ENCODE measurements at regions not wholly inside any gene's neighbourhood (a gene's known extent, or its start where the extent isn't known, plus 50 kb on each side); places are given as distances from the start of the nearest gene placed in this dataset.

DNA sequence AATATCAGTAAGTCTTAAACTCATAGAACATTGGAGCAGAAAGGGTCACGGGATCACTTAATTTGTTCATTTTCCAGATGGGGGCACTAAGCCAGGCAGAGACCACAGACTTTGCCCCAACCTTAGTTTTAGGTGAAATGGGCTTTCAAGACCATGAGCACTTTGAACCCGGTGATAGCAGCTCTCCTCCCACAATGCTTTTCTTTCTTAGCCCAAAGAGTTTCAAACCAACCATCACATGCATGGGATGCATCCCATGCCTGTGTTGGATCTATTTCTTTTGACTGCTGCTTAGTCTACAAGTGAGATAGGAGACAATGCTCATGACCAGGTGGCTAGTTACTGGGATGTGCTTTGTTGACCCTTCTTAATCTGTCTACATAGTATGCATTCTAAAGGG is 240.6 kb downstream of the NUF2 start:
- no peaks in the 10 kb centered on the region for H3K27me3 ChIP-seq (replicated peaks)
- H3K36me3 ChIP-seq (replicated peaks) = no peaks in the 10 kb centered on the region
- no peak overlapping the region for H3K4me3 ChIP-seq (ENCODE audit: low read depth, low read length)
- no peak overlapping the region for H3K27ac ChIP-seq
- DNase-seq = no peak
- in situ Hi-C loops (cut with HindIII; ENCODE audit: low pct_ligation_motif_present, low sequenced_read_pairs) = no loop called here
- TF ChIP-seq, protein P1, sequence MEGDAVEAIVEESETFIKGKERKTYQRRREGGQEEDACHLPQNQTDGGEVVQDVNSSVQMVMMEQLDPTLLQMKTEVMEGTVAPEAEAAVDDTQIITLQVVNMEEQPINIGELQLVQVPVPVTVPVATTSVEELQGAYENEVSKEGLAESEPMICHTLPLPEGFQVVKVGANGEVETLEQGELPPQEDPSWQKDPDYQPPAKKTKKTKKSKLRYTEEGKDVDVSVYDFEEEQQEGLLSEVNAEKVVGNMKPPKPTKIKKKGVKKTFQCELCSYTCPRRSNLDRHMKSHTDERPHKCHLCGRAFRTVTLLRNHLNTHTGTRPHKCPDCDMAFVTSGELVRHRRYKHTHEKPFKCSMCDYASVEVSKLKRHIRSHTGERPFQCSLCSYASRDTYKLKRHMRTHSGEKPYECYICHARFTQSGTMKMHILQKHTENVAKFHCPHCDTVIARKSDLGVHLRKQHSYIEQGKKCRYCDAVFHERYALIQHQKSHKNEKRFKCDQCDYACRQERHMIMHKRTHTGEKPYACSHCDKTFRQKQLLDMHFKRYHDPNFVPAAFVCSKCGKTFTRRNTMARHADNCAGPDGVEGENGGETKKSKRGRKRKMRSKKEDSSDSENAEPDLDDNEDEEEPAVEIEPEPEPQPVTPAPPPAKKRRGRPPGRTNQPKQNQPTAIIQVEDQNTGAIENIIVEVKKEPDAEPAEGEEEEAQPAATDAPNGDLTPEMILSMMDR (IDR thresholded peaks at IDR 0.05; ENCODE audit: low read depth, low read length, missing control alignments) = no peak

DNA sequence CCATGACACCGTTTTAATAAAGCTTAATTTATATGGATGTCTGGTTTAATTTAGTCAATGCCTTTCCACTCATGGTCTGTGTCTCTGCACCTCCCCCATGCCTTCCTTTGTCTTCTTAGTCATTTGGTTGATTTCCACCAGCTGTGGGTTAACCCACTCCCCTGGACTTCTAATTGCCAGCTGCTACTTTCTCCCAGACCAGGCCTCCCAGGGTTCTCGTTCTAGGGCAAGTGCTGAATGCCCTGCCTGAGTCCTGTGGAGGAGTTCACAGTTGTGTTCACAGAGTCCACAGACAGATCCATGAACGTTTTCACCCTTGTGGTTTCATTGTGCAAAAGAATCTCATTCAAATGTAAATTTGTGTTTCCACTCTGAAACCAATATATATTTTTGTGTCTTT is 243.4 kb downstream of the NUF2 start:
- no peaks in the 10 kb centered on the region for H3K36me3 ChIP-seq (replicated peaks)
- DNase-seq = no peak
- H3K4me3 ChIP-seq (ENCODE audit: low read depth, low read length) = no peak overlapping the region
- no peak overlapping the region for H3K27ac ChIP-seq
- in situ Hi-C loops (cut with HindIII; ENCODE audit: low pct_ligation_motif_present, low sequenced_read_pairs) = no loop called here
- no peaks in the 10 kb centered on the region for H3K27me3 ChIP-seq (replicated peaks)
- TF ChIP-seq, protein P1 (IDR thresholded peaks at IDR 0.05; ENCODE audit: low read depth, low read length, missing control alignments) = no peak

DNA sequence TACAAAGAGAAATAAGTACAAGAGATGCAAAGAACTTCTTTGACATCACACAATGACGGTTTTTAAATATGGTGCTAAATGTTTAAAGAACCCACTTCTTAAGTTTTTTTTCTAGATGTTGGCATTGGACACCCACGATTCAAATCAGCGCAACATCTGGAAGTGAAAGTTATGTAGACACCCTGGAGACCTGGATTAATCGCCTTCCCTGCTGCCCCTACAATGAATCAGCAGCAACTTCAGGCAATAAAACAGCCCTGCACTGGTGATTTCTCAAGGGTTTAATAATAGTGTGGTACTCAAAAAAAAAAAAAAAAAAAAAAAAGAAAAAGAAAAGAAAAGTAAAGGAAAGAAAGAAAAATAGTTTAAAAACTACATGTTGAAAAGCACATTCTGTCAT is 248.3 kb downstream of the NUF2 start:
- Histone ChIP-seq H3K4me3 (ENCODE audit: low read depth, low read length) (no peak overlapping the region), H3K36me3 (replicated peaks) (no peaks in the 10 kb centered on the region), H3K27ac (no peak overlapping the region), H3K27me3 (replicated peaks) (no peaks in the 10 kb centered on the region)
- no peak for DNase-seq
- TF ChIP-seq, protein P1 (IDR thresholded peaks at IDR 0.05; ENCODE audit: low read depth, low read length, missing control alignments) = no peak
- in situ Hi-C loops (cut with HindIII; ENCODE audit: low pct_ligation_motif_present, low sequenced_read_pairs) = no loop called here

DNA sequence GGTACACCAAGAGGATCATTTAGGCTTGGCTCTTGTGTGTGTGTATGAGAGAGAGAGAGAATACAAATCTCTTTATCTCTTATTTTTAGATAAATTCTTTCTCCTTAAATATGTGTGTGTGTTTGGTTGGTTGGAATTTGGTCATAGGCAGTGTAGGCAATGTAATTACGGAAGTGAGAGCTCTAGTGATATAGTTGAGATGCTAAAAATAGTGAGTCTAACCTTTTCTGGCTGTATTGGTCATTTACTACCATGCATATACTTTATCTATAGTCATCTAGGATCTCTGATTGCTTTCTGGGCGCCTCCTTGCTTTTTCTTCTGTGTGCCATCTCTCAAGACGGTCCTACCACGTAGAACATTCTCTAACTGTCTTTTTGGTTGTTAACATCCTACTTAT is 250.2 kb downstream of the NUF2 start:
- no peak overlapping the region for H3K4me3 ChIP-seq (ENCODE audit: low read depth, low read length)
- no peak overlapping the region for H3K27ac ChIP-seq
- TF ChIP-seq, protein P1 (IDR thresholded peaks at IDR 0.05; ENCODE audit: low read depth, low read length, missing control alignments) = no peak
- H3K27me3 ChIP-seq (replicated peaks) = no peaks in the 10 kb centered on the region
- no peak for DNase-seq
- in situ Hi-C loops (cut with HindIII; ENCODE audit: low pct_ligation_motif_present, low sequenced_read_pairs) = no loop called here
- no peaks in the 10 kb centered on the region for H3K36me3 ChIP-seq (replicated peaks)

DNA sequence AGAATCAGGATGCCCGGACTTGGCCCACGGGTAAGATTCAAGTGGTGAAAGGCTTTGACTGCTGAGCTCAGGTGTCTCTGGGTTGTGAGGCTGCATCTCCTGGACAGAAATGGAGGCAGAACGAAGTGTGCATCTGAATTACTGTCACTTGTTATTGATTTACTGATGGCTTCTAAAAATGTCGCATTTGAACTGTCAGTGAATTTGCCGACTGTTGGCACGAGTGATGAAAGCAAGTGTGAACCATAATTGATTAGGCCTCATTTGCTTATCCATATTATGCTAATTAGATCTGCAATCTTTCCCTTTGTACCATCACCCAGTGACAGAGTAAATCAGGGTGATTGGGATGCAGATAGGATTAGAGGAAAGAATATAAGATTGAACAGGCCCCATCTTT is 252.4 kb downstream of the NUF2 start:
- no peak for DNase-seq
- TF ChIP-seq, protein P1 (IDR thresholded peaks at IDR 0.05; ENCODE audit: low read depth, low read length, missing control alignments) = no peak
- Histone ChIP-seq H3K36me3 (replicated peaks) (no peaks in the 10 kb centered on the region), H3K27ac (no peak overlapping the region), H3K4me3 (ENCODE audit: low read depth, low read length) (no peak overlapping the region), H3K27me3 (replicated peaks) (no peaks in the 10 kb centered on the region)
- in situ Hi-C loops (cut with HindIII; ENCODE audit: low pct_ligation_motif_present, low sequenced_read_pairs) = no loop called here

DNA sequence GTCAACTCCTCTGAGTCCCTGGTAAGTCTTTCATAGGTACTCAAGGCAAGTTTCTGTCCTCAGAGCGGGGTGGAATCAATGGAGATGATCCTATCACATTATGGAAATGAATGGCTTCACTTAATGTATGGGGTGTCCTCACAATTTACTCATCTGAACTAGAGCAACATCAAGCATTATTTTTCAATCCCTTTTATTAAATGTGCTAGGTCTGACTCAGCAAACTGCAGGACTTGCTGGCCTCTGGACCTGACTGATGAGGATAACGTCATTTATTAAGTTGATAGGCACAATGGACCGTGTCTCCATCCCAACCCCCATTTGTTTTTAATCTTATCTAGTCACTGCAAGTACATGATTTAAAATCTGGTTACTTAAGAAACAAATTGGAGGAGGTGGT is 259.2 kb downstream of the NUF2 start:
- no peak for DNase-seq
- no peak overlapping the region for H3K27ac ChIP-seq
- TF ChIP-seq, protein P1 (IDR thresholded peaks at IDR 0.05; ENCODE audit: low read depth, low read length, missing control alignments) = no peak
- in situ Hi-C loops (cut with HindIII; ENCODE audit: low pct_ligation_motif_present, low sequenced_read_pairs) = no loop called here
- no peaks in the 10 kb centered on the region for H3K27me3 ChIP-seq (replicated peaks)
- no peaks in the 10 kb centered on the region for H3K36me3 ChIP-seq (replicated peaks)
- no peak overlapping the region for H3K4me3 ChIP-seq (ENCODE audit: low read depth, low read length)
